Osteocyte (in vitro differentiated cells): ENCODE measurements at regions not wholly inside any gene's neighbourhood (a gene's known extent, or its start where the extent isn't known, plus 50 kb on each side); places are given as distances from the start of the nearest gene placed in this dataset.

Source experiments
- DNase-seq: peaks from one replicate; pipeline ENCODE4 v3.0.0; 2021; ENCODE audit warnings: mixed read lengths; ENCODE audit not compliant: unreplicated experiment; ENCODE audit errors: extremely low spot score
- H3K27ac Mint-ChIP-seq: one replicate; pipeline ENCODE4 v1.8.0; 2021; ENCODE audit warnings: mild to moderate bottlenecking, mixed read lengths; ENCODE audit not compliant: unreplicated experiment
- H3K27me3 Mint-ChIP-seq: one replicate; pipeline ENCODE4 v1.8.0; 2021; ENCODE audit warnings: mixed read lengths; ENCODE audit not compliant: unreplicated experiment
- H3K36me3 Mint-ChIP-seq: one replicate; pipeline ENCODE4 v1.8.0; 2021; ENCODE audit warnings: mixed read lengths; ENCODE audit not compliant: unreplicated experiment
- H3K4me1 Mint-ChIP-seq: one replicate; pipeline ENCODE4 v1.8.0; 2021; ENCODE audit warnings: mixed read lengths; ENCODE audit not compliant: unreplicated experiment
- H3K4me3 Mint-ChIP-seq: one replicate; pipeline ENCODE4 v1.8.0; 2021; ENCODE audit warnings: mild to moderate bottlenecking, moderate library complexity, mixed read lengths; ENCODE audit not compliant: unreplicated experiment
- H3K9me3 Mint-ChIP-seq: one replicate; pipeline ENCODE4 v1.8.0; 2021; ENCODE audit warnings: mixed read lengths; ENCODE audit not compliant: unreplicated experiment
- TF ChIP-seq, protein P1 (sequence below): fragments of 200-600 bp; sonication (generic); IDR thresholded peaks from 2 replicates; pipeline ENCODE4 v1.5.0; 2021; ENCODE audit warnings: antibody characterized with exemption, mild to moderate bottlenecking, moderate library complexity

DNA sequence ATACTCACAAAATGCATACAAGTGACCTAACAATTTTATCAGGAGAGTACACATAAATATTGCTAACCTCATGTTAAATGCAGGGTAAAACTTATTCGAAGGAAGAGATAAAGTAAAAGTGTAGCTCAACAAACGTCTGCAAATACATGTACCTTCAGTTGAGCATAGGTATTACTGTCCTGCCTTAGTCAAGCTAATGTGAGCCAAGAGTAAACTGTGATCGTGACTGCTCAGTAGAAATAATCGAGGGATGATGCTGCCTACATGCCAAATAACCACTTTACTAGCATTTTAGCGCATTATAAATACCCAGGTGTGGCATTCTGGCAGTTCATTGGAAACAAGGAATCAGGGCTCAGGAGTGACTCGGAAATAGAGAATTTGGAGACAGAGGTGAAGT, 779.5 kb downstream of the SOCS6 start:
- no peaks in the 10 kb centered on the region for H3K4me1 Mint-ChIP-seq

DNA sequence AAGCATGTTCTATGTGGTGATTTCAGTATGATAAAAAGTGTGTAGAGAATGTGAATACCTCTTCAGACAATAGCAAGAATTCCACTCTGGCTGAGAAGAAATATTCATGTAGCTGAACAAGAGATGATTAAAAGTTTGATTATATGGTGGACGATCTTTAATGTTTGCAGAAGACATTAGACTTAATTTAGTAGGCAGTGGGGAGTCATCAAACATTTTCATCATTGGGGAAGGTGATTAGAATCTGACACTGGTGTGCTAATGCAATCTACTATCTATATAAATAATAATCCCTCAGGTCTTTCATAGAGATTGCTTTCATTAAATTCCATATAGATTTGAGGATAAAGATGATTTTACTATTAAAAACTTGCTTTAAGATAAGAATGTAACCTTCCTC, 761.0 kb downstream of the SOCS6 start:
- Mint-ChIP-seq H3K9me3 (no peaks in the 10 kb centered on the region), H3K27me3 (no peaks in the 10 kb centered on the region), H3K4me3 (no peak overlapping the region), H3K36me3 (no peaks in the 10 kb centered on the region), H3K27ac (no peak overlapping the region), H3K4me1 (no peaks in the 10 kb centered on the region)
- DNase-seq, result no peak
- TF ChIP-seq, protein P1, sequence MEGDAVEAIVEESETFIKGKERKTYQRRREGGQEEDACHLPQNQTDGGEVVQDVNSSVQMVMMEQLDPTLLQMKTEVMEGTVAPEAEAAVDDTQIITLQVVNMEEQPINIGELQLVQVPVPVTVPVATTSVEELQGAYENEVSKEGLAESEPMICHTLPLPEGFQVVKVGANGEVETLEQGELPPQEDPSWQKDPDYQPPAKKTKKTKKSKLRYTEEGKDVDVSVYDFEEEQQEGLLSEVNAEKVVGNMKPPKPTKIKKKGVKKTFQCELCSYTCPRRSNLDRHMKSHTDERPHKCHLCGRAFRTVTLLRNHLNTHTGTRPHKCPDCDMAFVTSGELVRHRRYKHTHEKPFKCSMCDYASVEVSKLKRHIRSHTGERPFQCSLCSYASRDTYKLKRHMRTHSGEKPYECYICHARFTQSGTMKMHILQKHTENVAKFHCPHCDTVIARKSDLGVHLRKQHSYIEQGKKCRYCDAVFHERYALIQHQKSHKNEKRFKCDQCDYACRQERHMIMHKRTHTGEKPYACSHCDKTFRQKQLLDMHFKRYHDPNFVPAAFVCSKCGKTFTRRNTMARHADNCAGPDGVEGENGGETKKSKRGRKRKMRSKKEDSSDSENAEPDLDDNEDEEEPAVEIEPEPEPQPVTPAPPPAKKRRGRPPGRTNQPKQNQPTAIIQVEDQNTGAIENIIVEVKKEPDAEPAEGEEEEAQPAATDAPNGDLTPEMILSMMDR, result no peak

More for the DNA sequence above, 779.5 kb downstream of the SOCS6 start:
- TF ChIP-seq, protein P1, result no peak
- no peak for DNase-seq
- Mint-ChIP-seq H3K36me3 (no peaks in the 10 kb centered on the region), H3K27ac (no peak overlapping the region), H3K27me3 (no peaks in the 10 kb centered on the region), H3K4me3 (no peak overlapping the region), H3K9me3 (no peaks in the 10 kb centered on the region)

DNA sequence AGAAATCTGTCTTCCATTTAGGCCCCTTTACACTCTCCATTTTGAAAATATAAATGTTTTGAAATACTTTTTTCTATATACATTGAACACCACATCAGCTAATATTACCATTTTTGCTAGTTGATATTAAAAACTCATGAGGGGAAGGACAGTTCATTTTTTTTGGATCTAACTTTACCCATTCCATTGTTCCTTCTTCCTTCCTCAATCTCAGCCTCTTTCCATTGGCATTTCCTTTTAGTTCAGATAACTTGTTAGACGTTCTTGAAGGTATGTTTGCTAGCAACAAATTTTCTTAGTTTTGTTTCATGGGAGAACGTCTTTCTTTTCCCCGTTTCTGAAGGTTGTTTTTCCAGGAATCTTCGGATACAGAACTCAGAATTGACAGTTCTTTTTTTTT, 759.0 kb downstream of the SOCS6 start:
- H3K27me3 Mint-ChIP-seq, result no peaks in the 10 kb centered on the region
- TF ChIP-seq, protein P1, result no peak
- no peak for DNase-seq
- no peak overlapping the region for H3K4me3 Mint-ChIP-seq
- no peak overlapping the region for H3K27ac Mint-ChIP-seq
- no peaks in the 10 kb centered on the region for H3K9me3 Mint-ChIP-seq
- H3K4me1 Mint-ChIP-seq, result no peaks in the 10 kb centered on the region
- no peaks in the 10 kb centered on the region for H3K36me3 Mint-ChIP-seq

DNA sequence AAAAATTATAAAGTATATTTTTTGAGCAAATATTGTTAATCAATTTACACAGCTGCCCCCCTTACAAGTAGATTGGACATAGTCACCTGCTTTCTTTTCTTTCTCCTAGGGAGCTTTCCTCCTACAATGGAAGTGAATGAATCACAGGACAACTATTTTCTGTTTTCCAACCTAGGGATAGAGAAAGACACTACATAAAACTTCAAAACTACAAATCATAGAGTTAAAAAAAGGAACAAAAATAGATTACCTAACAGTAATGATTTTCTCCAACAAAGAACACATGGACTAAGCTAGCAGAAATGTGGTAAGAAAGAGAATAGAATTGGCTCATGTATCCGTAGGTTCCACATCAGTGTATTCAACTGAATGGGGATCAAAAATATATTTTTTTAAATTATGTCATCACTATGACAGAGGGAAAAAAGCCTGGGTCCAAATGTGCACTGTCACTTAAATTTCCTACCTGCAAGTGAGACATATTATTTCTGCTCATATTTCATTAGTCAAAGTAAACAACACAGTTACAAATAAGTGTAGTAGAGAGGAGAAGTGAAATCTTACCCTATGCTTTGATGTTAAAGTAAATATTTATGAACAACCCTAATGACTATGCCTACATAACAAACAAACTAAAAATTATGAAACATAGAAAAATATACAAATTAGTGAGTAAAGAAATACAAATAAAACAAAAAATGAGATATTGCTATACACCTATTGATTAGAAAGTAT, 756.7 kb downstream of the SOCS6 start:
- Mint-ChIP-seq H3K36me3 (no peaks in the 10 kb centered on the region), H3K27me3 (no peaks in the 10 kb centered on the region), H3K27ac (no peak overlapping the region), H3K4me3 (no peak overlapping the region), H3K9me3 (no peaks in the 10 kb centered on the region), H3K4me1 (no peaks in the 10 kb centered on the region)
- TF ChIP-seq, protein P1, result no peak
- no peak for DNase-seq

DNA sequence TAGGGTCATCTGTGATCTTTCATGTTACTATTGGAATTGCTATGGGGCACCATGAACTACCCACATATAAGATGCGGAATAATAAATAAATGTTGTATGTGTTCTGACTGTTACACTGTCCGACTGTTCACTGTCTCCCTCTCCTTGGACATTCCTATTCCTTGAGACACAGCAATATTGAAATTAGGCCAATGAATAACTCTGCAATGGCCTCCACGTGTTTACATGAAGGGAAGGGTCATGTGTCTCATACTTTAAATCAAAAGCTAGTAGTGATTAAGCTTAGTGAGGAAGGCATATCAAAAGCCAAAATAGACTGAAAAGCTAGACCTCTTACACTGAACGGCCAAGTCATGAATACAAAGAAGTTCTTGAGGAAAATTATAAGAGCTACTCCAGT, 751.3 kb downstream of the SOCS6 start:
- Mint-ChIP-seq H3K9me3 (no peaks in the 10 kb centered on the region), H3K4me3 (no peak overlapping the region), H3K4me1 (no peaks in the 10 kb centered on the region), H3K36me3 (no peaks in the 10 kb centered on the region), H3K27me3 (no peaks in the 10 kb centered on the region), H3K27ac (no peak overlapping the region)
- TF ChIP-seq, protein P1, result no peak
- no peak for DNase-seq
